GM13977 (cell line): ENCODE measurements at regions not wholly inside any gene's neighbourhood (a gene's known extent, or its start where the extent isn't known, plus 50 kb on each side); places are given as distances from the start of the nearest gene placed in this dataset.

ENCODE experiments used
- DNase-seq: peaks from one replicate; pipeline ENCODE4 v3.0.0; 2012; ENCODE audit warnings: low spot score
- in situ Hi-C: fragments of 300-500 bp; cut with MboI; formaldehyde crosslinking; loops from one replicate; pipeline ENCODE4 v1.12.0; 2022; ENCODE audit warnings: low sequenced_read_pairs, low pct_unique_long_range_greater_than_20kb, mixed read lengths, inconsistent platforms; ENCODE audit not compliant: unreplicated experiment
- TF ChIP-seq, protein P1 (sequence below): IDR thresholded peaks from 2 replicates; pipeline ENCODE4 v1.5.1; 2012; ENCODE audit warnings: mild to moderate bottlenecking, control low read depth; ENCODE audit not compliant: insufficient read depth; ENCODE audit errors: extremely low read depth, missing control alignments

DNA sequence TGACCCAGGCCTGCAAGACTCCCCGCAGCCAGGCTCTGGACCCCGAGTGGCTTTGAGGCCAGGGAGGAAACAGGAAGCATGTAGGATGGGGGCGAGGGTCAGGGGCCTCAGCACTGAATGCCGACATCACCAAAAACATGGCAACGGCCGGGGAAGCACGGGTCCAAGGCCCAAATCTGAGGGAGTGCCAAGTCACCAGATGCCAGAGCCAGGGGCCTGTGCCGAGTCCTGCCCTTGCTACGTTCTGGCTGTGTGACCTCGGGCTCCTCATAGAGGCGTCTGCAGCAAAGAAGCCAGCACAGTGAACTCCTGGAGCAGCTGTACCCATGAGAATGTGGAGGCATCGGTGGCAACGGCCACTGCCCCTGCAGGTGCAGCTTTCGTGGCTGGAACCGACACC lies 420.7 kb downstream of the CTTN start:
- in situ Hi-C loops: loop anchor here (25.0 kb wide), 1 partner anchor 593 kb away; no protein-coding TSS in a partner anchor
- TF ChIP-seq, protein P1, sequence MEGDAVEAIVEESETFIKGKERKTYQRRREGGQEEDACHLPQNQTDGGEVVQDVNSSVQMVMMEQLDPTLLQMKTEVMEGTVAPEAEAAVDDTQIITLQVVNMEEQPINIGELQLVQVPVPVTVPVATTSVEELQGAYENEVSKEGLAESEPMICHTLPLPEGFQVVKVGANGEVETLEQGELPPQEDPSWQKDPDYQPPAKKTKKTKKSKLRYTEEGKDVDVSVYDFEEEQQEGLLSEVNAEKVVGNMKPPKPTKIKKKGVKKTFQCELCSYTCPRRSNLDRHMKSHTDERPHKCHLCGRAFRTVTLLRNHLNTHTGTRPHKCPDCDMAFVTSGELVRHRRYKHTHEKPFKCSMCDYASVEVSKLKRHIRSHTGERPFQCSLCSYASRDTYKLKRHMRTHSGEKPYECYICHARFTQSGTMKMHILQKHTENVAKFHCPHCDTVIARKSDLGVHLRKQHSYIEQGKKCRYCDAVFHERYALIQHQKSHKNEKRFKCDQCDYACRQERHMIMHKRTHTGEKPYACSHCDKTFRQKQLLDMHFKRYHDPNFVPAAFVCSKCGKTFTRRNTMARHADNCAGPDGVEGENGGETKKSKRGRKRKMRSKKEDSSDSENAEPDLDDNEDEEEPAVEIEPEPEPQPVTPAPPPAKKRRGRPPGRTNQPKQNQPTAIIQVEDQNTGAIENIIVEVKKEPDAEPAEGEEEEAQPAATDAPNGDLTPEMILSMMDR: no peak
- no peak for DNase-seq

DNA sequence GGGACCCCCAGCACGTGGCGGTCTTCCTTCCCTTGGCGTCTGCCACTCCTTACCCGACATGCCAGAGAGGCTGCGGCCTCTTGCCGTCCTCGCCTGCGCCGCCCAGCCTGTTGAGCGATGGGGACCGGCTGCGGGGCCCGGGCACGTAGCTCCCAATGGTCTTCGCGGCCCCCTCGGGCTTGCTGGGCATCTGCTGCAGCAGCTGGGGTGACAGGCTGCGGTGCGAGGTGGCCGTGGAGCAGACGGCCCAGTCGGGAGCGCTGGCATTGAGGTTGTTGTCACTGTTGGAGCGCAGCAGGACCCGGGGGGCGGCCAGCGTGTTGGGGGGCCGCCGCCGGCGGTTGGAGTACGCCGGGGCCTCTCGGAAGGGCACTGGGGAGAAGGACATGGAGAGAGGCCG lies 422.0 kb downstream of the CTTN start:
- in situ Hi-C loops: loop anchor here (25.0 kb wide), 1 partner anchor 592 kb away; no protein-coding TSS in a partner anchor
- no peak for DNase-seq

DNA sequence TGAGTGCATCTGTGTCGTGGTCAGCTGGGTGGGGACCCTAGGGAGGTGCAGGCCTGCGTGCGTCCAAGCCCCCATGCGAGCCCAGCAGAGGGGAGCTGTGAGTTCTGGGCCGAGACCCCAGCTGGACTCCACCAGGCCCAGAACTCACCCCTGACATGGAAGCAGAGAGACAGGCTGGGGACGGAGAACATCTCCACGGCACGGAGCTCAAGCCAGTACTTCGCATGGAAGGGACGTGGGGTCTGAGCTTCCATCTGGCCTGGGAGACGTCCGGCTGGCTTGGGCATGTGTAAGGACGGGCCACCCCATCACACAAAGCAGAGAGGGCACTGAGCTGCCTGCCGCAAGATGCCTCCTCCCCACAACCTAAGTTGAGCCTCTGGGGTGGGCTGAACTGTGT lies 422.4 kb downstream of the CTTN start:
- in situ Hi-C loops: loop anchor here (25.0 kb wide), 1 partner anchor 592 kb away; no protein-coding TSS in a partner anchor
- TF ChIP-seq, protein P1: no peak
- no peak for DNase-seq

More for the DNA sequence above, 422.0 kb downstream of the CTTN start:
- TF ChIP-seq, protein P1: no peak

DNA sequence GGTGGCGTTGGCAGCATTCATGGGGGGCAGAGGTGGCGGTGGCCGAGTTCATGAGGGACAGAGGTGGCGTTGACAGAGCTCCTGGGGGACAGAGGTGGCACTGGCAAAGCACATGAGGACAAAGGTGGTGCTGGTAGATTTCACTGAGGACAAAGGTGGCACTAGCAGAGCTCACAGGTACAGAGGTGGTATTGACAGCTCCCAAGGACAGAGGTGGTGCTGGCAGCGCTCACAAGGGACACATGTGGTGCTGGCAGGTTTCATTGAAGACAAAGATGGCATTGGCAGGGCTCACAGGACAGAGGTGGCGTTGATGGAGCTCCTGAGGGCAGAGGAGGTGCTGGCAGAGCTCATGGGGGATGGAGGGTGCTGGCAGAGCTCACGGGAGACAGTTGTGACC lies 425.4 kb downstream of the CTTN start:
- TF ChIP-seq, protein P1: no peak
- in situ Hi-C loops: loop anchor here (25.0 kb wide), 1 partner anchor 589 kb away; no protein-coding TSS in a partner anchor
- no peak for DNase-seq

DNA sequence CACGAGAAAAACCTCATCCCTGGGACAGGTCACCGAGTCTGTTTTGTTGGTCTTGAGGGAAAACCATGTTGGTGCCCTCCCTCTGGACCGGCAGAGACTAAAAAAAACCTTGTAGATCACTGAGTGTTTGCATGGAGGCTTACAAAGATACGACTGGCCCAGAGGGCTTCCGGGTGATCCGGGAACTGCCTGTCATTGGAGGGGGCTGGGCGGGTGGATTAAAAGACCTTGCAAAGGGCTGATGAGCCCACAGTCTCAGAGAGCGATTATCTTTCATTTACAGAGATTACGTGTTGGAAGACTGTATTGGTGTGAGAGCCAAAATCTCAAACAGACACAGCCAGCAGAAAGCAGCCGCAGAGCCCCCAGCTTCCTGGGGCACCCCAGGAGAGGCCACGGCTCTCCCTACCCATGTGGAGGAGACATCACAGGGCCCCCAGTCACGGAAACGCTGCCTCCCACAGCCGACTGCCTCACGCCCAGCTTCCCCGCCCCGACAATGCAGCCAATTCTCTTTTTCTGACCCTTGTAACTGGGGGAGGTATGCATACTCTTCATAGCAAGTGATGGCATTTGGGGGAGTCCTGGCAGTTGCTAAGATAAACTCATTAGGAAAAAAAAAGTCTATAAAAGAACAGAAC lies 426.4 kb downstream of the CTTN start:
- DNase-seq: peak; percentile 44
- in situ Hi-C loops: loop anchor here (25.0 kb wide), 1 partner anchor 588 kb away; no protein-coding TSS in a partner anchor
- TF ChIP-seq, protein P1: no peak

DNA sequence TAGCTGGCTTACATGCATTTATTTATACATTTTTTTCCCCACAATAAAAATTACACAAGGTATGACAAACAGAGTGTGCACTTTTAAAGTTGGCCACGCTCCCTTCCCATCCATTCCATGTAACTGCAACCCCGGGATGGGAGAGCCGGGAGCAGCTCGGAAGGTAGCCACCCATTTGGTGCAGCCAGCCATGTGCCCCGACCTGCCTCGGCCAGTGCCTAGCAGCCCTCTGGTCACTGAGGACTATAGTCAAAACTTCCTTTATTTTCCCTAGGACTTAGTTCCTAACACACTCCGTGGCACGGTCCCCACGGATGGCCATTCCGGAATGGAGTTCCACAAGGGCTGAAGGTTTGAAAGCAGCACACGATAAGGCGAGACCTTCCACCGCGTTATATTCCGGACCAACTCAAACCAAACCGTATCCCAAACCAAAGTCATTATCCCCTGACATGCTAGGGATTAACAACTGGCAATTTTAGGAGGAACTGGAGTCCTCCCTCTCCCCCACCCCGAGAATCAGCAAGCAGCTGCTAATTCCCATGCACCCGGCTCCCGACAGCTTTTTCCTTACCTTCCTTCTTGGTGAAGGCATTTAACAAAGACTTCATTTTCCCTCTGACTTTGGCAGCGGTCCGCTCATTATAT lies 426.4 kb downstream of the SHANK2 start:
- no peak for DNase-seq
- TF ChIP-seq, protein P1: no peak

More for the DNA sequence above, 426.4 kb downstream of the SHANK2 start:
- in situ Hi-C loops: no loop called here
